NCI-H187 treated with DMSO at 0.1 percent for 48 hours (cell line): ENCODE measurements at regions not wholly inside any gene's neighbourhood (a gene's known extent, or its start where the extent isn't known, plus 50 kb on each side); places are given as distances from the start of the nearest gene placed in this dataset.
"Not testable (repeated sequence)": the region's sequence is repeated elsewhere in the genome, so short reads cannot be mapped to it uniquely, and the experiment has no call there.

Experiments
- DNase-seq: peaks from one replicate; lab custom pipeline; 2025; lab: John Stamatoyannopoulos, UW

DNA sequence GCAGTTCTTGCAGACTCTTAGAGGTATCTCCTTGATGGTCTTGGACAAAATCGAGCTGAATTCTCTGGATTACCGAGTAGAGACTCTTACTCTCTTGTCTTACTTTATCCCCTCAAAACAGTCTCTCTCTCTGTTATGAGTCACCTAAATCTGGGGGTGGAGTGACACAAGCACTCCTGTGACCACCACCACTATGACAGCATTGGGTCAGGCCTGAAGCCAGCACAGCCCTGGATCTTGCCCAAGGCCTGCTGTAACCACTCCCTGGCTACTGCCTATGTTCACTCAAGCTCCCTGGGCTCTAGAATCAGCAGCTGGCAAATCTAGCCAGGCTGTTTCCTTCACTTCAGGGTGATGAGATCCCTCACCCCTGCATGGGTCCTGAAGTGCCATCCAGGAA is 662.5 kb downstream of the LUZP2 start:
- no peak for DNase-seq

GRCh38 chr11:25163421-25163820 is 666.6 kb downstream of the LUZP2 start:
- no peak for DNase-seq

- no peak for DNase-seq
Measured at GRCh38 chr11:25180187-25180586, 683.3 kb downstream of the LUZP2 start.

- DNase-seq, result no peak
Measured at GRCh38 chr11:25183411-25183810, 686.6 kb downstream of the LUZP2 start.

DNA sequence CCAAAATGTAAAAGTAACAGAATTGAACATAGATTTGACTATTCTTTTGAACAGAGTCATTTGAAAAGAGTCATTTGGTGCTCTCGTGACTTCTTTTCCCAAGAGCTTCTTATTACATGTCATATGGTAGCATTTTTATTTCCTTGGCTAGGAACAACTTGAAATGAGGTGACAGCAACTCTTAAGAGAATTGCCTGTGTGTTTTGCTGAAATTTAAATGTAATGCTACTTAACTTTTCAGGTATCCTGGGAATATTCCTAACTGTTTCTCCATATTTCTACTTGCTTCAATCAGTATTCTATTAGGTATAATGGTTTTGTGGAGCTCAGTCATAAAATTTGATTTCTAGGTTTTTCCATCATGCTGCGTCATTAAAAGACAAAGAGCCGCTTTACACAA is 700.7 kb downstream of the LUZP2 start:
- no peak for DNase-seq

- DNase-seq, result no peak
Measured at GRCh38 chr11:25198704-25199103, 701.9 kb downstream of the LUZP2 start.

DNA sequence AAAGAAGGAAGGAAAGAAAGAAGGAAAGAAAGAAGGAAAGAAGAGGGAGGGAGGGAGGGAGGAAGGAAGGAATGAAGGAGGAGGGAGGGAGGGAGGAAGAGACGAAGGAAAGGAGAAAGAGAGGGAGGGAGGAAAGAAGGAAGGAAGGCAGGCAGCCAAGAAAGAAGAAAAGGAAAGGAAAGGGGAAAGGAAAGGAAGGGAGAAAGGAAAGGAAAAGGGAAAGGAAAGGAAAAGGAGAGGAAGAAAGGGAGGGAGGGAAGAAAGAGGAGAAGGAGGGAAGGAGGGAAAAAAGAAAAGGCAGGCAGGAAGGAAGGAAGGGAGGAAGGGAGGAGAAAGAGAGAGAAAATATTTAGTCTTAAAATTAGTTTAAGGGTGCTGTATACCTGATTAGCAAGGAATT is 704.1 kb downstream of the LUZP2 start:
- no peak for DNase-seq

GRCh38 chr11:25206762-25207161 is 709.9 kb downstream of the LUZP2 start:
- no peak for DNase-seq

GRCh38 chr11:25211635-25212254 is 714.9 kb downstream of the LUZP2 start:
- no peak for DNase-seq

- DNase-seq, result no peak
Measured at GRCh38 chr11:25214535-25215176, 717.8 kb downstream of the LUZP2 start.

DNA sequence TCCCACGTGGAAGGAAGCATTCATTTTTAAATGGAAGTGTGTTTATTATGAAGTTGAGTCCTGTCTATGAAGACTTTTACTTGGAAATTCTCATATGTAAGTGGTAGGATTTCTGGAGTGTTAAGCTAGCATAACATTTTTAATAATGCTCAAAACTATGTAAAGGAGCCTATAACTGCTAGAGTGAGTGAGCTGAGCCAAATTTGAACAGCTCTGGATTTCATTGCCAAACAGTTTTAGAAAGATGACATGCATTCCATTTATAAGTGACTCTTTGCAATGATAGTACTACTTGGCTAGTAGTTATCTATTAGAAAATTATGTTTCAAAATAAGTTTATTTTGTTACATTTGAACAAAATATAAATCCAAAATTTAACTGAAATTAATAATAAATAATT is 721.2 kb downstream of the LUZP2 start:
- no peak for DNase-seq

GRCh38 chr11:25225078-25225477 is 728.2 kb downstream of the LUZP2 start:
- DNase-seq, result no peak

- no peak for DNase-seq
Measured at GRCh38 chr11:25242928-25243327, 746.1 kb downstream of the LUZP2 start.

DNA sequence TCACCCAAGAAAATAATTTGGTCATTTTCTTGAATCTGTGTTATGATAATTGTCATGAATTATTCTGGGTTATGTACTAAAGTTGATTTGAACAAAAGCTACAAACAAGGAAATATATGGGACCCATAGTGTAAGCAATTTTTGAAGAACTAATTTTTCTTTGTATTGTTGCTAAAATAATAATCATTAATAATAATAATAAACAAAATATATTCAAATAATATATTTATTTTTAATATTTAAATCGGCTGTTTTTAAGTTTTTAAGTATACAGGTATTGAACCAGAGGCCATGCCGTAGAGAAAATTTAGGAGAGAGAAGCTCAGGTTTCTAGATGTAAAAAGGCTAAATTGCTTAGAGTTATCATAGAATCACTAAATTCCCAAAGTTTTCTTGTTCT is 747.3 kb downstream of the LUZP2 start:
- DNase-seq, result no peak

- DNase-seq, result no peak
Measured at GRCh38 chr11:25247336-25247735, 750.5 kb downstream of the LUZP2 start.

DNA sequence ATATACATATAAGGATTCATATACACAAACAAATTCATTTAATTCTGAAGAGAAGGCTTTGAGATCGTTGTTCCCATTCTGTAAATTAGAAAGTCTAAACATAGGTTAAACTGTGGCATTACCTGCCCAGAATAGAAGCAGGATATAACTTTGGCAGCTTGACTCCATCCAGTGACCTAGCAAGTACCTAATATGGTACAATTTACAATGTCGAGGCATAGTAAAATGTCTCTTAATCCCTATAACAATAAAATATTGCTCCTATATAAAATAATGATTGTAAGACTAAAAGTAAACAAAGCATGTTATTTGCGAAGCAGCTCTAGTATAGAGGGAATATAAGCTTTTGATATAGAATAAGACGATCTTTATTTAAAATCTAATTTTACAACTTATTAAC is 756.0 kb downstream of the LUZP2 start:
- DNase-seq, result no peak

DNA sequence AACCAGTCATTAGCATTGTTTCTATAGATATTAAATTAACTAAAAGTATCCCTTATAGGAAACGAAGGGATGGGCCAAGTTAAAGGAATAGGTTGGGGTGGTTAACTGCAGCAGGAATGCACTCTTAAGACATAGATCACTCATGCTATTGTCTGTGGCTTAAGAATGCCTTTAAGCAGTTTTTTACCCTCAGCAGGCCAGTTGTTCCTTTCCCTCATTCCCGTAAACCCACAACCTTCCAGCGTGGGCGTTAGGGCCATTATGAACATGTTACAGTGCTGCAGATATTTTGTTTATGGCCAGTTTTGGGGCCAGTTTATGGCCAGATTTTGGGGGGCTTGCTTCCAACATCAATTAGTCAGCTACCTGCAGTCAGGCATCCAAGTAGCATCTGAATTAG is 767.0 kb downstream of the LUZP2 start:
- DNase-seq, result not testable (repeated sequence)

DNA sequence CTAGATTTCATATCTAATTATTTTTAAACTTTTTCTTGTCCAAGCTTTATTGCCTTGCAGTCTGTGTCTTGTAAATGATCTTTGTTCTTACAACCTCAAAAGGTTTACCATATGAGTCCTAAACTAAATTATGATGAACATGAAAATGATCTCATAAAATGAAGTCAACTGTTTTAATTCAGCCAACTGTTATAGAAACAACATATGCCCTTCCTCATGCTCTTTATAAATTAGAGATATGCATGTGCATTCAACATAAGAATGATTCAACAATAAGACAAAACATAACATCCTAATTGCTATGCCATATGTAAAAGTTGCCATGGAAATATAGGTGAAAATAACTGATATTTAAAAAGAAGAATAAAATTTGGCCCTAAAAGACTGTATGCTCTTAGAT is 774.4 kb downstream of the LUZP2 start:
- DNase-seq, result no peak

DNA sequence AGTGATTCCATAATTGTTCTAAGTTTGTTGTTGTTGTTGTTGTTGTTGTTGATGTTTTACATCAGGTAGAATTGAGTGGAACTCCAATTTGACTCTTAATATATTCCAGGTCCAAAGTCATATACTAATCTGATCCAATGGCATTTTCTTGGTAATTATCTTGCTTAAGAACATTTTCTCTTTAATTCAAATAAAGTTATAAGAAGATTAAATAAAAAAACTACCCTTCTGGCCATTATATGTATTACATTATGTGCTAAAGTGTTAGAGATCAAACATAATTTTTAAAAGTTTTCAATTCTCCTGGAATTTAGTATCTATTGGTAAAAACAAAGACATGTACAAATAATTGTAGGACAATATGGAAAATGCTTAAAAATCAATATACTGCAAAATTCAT is 775.4 kb downstream of the LUZP2 start:
- DNase-seq, result no peak

GRCh38 chr11:25280821-25281220 is 784.0 kb downstream of the LUZP2 start:
- DNase-seq, result not testable (repeated sequence)

DNA sequence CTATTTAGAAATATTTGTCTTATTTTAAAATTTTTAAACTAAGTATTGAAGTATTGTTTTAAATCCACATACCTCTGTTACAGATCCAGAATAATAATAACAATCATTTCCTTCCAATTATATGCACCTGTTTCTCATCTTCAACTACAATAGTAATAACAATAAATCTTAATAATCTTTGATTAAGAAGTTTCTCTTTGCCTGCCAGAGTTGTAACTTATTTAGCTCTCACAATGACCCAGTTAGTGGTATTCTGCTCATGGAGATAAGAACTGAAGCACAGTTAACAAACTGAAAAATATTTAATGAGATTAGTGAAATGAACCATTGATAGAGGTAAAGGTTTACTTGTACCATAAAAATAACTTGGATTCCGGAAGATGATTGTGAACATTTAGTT is 796.3 kb downstream of the LUZP2 start:
- DNase-seq, result no peak

GRCh38 chr11:25298450-25298849 is 801.6 kb downstream of the LUZP2 start:
- no peak for DNase-seq

DNA sequence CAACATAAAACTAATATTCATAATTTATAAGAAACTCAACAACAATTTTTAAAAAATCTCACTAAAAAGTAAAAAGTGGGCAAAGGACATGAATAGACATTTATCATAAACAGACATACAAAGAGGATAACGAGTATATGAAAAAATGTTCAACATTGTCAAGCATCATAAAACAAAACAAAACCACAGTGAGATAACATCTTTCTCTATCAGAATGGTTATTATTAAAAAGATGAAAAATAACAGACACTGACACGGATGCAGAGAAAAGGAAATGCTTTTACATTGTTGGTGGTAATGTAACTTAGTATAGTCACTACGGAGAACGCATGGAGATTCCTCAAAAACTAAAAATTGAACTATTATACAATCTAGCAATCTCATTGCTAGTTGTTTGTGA is 813.0 kb downstream of the LUZP2 start:
- no peak for DNase-seq

DNA sequence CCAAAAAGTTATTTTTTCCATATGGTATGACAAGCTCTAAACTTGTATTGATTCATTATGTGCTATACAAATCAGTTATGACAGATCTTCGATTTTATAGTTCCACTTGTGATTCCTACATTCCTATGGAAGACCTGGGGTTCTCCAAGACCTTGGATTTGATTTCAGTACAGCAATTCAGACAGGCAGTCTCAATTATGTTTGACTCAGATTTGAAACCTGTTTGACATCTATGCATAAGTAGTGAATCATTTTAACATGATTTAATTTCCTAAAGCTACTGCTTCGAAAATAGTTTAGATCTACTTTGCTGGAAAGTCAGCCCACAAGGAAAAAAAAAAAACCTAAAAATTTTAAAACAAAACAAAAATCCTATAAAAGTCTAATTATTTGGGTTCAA is 820.4 kb downstream of the LUZP2 start:
- DNase-seq, result no peak
